ENCODE measurements at regions not wholly inside any gene's neighbourhood (a gene's known extent, or its start where the extent isn't known, plus 50 kb on each side); places are given as distances from the start of the nearest gene placed in this dataset.
"Not testable (repeated sequence)": the region's sequence is repeated elsewhere in the genome, so short reads cannot be mapped to it uniquely, and the experiment has no call there.

DNA sequence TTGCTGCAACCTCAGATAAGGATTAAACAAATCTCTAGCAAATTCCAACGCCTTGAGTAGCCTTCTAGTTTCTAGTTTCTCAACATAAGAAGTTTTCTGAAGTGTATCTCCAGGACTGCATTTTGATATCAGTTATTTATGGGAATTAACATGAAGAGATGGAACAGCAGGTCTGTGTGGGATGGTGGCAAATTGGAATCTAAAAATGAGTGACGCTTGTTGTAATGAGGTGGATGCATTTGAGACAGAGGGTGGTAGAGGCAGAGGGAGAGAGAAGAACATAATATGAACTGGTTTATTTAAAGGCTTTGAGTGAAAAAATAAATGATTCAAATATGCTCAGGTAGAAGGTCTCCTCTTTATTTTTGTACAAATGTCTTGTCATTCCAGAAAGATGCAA is 446.8 kb upstream of the GCFC2 start:
- H3K4me1 ChIP-seq (ENCODE audit: control insufficient read depth, extremely low read depth, insufficient read depth, low read length), result no peaks in the 10 kb centered on the region
- no peaks in the 10 kb centered on the region for H3K79me2 ChIP-seq (ENCODE audit: control insufficient read depth, insufficient read depth, low read length)
- no peaks in the 10 kb centered on the region for H3K27me3 ChIP-seq (ENCODE audit: control insufficient read depth, insufficient read depth, low read length)
- peaks cover 1% of the 10 kb centered on the region for H4K20me1 ChIP-seq (ENCODE audit: control insufficient read depth, extremely low read depth, insufficient read depth, low read length)
- H3K9ac ChIP-seq (ENCODE audit: insufficient read depth, low read length), result no peak overlapping the region
- no peak for DNase-seq (ENCODE audit: low read depth in 2 of 2)
- H3K4me2 ChIP-seq (ENCODE audit: extremely low read depth, insufficient read depth, low read length), result no peak overlapping the region
- no peak overlapping the region for H3K27ac ChIP-seq (ENCODE audit: insufficient read depth, low read length)
- H3K4me3 ChIP-seq (replicated peaks in 1 of 4; ENCODE audit: control extremely low read depth in 1 of 4, insufficient read depth in 1 of 4, low read depth in 3 of 4, low read length in 4 of 4), result no peak overlapping the region
- H2AFZ ChIP-seq (ENCODE audit: low read length), result no peak overlapping the region
- H3K9me3 ChIP-seq (ENCODE audit: control insufficient read depth, insufficient read depth, low read depth, low read length), result no peaks in the 10 kb centered on the region
- no peak for TF ChIP-seq EZH2 (IDR thresholded peaks at IDR 0.05; ENCODE audit: low read length, missing control alignments)
- TF ChIP-seq, protein P1, sequence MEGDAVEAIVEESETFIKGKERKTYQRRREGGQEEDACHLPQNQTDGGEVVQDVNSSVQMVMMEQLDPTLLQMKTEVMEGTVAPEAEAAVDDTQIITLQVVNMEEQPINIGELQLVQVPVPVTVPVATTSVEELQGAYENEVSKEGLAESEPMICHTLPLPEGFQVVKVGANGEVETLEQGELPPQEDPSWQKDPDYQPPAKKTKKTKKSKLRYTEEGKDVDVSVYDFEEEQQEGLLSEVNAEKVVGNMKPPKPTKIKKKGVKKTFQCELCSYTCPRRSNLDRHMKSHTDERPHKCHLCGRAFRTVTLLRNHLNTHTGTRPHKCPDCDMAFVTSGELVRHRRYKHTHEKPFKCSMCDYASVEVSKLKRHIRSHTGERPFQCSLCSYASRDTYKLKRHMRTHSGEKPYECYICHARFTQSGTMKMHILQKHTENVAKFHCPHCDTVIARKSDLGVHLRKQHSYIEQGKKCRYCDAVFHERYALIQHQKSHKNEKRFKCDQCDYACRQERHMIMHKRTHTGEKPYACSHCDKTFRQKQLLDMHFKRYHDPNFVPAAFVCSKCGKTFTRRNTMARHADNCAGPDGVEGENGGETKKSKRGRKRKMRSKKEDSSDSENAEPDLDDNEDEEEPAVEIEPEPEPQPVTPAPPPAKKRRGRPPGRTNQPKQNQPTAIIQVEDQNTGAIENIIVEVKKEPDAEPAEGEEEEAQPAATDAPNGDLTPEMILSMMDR (conservative IDR thresholded peaks at IDR 0.05 in 1 of 2, IDR thresholded peaks at IDR 0.05 in 1 of 2; ENCODE audit: low read depth in 1 of 2, low read length in 2 of 2), result no peak
- H3K36me3 ChIP-seq (ENCODE audit: control insufficient read depth, insufficient read depth, low read length), result no peaks in the 10 kb centered on the region

DNA sequence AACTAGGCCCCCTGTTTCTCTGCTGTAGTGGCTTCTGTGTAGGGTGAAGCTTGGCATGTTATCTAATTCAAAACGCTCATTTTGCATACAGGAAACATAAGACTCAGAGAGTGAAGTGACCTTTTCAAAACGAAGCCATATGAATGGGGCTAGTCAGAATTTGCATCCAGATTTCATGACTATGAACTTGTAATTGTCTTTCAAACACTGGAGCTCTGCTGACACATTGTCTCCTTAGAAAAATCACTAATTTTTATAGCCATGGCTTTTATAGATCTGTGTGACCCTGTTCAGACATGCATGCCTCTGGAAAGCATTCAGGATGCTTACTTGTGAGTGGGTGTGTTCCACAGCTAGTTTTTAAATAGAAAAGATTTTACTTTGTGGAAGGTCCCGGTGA is 444.3 kb upstream of the GCFC2 start:
- Histone ChIP-seq H3K9ac (ENCODE audit: insufficient read depth, low read length) (no peak overlapping the region), H3K4me3 (replicated peaks in 1 of 4; ENCODE audit: control extremely low read depth in 1 of 4, insufficient read depth in 1 of 4, low read depth in 3 of 4, low read length in 4 of 4) (no peak overlapping the region), H4K20me1 (ENCODE audit: control insufficient read depth, extremely low read depth, insufficient read depth, low read length) (peaks cover 1% of the 10 kb centered on the region), H3K27ac (ENCODE audit: insufficient read depth, low read length) (no peak overlapping the region), H3K4me1 (ENCODE audit: control insufficient read depth, extremely low read depth, insufficient read depth, low read length) (no peaks in the 10 kb centered on the region), H3K27me3 (ENCODE audit: control insufficient read depth, insufficient read depth, low read length) (no peaks in the 10 kb centered on the region), H3K79me2 (ENCODE audit: control insufficient read depth, insufficient read depth, low read length) (no peaks in the 10 kb centered on the region), H3K4me2 (ENCODE audit: extremely low read depth, insufficient read depth, low read length) (no peak overlapping the region), H2AFZ (ENCODE audit: low read length) (no peak overlapping the region), H3K9me3 (ENCODE audit: control insufficient read depth, insufficient read depth, low read depth, low read length) (no peaks in the 10 kb centered on the region), H3K36me3 (ENCODE audit: control insufficient read depth, insufficient read depth, low read length) (no peaks in the 10 kb centered on the region)
- DNase-seq (ENCODE audit: low read depth in 2 of 2), result no peak
- TF ChIP-seq, protein P1 (conservative IDR thresholded peaks at IDR 0.05 in 1 of 2, IDR thresholded peaks at IDR 0.05 in 1 of 2; ENCODE audit: low read depth in 1 of 2, low read length in 2 of 2), result no peak
- TF ChIP-seq EZH2 (IDR thresholded peaks at IDR 0.05; ENCODE audit: low read length, missing control alignments), result no peak

DNA sequence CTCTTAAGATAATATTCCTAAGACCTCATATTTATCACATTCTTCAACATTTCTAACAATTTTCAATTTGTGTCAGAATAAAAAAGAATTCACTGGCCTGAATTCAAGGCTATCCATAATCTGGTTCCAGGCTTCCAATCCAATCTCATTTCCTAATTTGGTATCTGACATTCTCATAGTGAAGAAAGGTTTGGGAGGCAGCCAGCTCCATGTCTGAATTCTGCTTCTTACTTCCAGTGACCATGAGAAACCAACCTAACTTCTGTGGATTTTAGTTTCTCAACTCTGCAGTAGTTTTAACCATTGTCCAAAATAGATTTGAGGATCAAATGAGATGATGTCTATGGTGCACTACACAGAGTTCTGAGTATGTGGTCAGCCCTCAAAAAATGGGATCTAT is 439.1 kb upstream of the GCFC2 start:
- TF ChIP-seq, protein P1 (conservative IDR thresholded peaks at IDR 0.05 in 1 of 2, IDR thresholded peaks at IDR 0.05 in 1 of 2; ENCODE audit: low read depth in 1 of 2, low read length in 2 of 2), result no peak
- TF ChIP-seq EZH2 (IDR thresholded peaks at IDR 0.05; ENCODE audit: low read length, missing control alignments), result no peak
- H3K36me3 ChIP-seq (ENCODE audit: control insufficient read depth, insufficient read depth, low read length), result no peaks in the 10 kb centered on the region
- DNase-seq (ENCODE audit: low read depth in 2 of 2), result no peak

DNA sequence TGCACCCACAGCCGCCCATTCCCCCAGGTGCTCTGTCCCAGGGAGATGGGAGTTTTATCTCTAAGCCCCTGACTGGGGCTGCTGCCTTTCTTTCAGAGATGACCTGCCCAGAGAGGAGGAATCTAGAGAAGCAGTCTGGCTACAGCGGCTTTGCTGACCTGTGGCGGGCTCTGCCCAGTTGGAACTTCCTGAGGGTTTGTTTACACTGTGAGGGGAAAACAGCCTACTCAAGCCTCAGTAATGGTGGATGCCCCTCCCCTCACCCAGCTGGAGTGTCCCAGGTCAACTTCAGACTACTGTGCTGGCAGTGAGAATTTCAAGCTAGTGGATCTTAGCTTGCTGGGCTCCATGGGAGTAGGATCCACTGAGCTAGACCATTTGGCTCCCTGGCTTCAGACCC is 428.6 kb upstream of the GCFC2 start:
- not testable (repeated sequence) for H4K20me1 ChIP-seq (ENCODE audit: control insufficient read depth, extremely low read depth, insufficient read depth, low read length); DNase-seq (ENCODE audit: low read depth in 2 of 2); H3K9me3 ChIP-seq (ENCODE audit: control insufficient read depth, insufficient read depth, low read depth, low read length); H3K36me3 ChIP-seq (ENCODE audit: control insufficient read depth, insufficient read depth, low read length); H3K27me3 ChIP-seq (ENCODE audit: control insufficient read depth, insufficient read depth, low read length); H3K79me2 ChIP-seq (ENCODE audit: control insufficient read depth, insufficient read depth, low read length); H2AFZ ChIP-seq (ENCODE audit: low read length); H3K4me2 ChIP-seq (ENCODE audit: extremely low read depth, insufficient read depth, low read length); H3K4me1 ChIP-seq (ENCODE audit: control insufficient read depth, extremely low read depth, insufficient read depth, low read length); H3K9ac ChIP-seq (ENCODE audit: insufficient read depth, low read length); H3K4me3 ChIP-seq (replicated peaks in 1 of 4; ENCODE audit: control extremely low read depth in 1 of 4, insufficient read depth in 1 of 4, low read depth in 3 of 4, low read length in 4 of 4); H3K27ac ChIP-seq (ENCODE audit: insufficient read depth, low read length)

More for the DNA sequence above, 439.1 kb upstream of the GCFC2 start:
- H3K4me3 ChIP-seq (replicated peaks in 1 of 4; ENCODE audit: control extremely low read depth in 1 of 4, insufficient read depth in 1 of 4, low read depth in 3 of 4, low read length in 4 of 4), result no peak overlapping the region
- no peak overlapping the region for H3K9ac ChIP-seq (ENCODE audit: insufficient read depth, low read length)
- no peak overlapping the region for H2AFZ ChIP-seq (ENCODE audit: low read length)
- no peak overlapping the region for H3K27ac ChIP-seq (ENCODE audit: insufficient read depth, low read length)
- H3K27me3 ChIP-seq (ENCODE audit: control insufficient read depth, insufficient read depth, low read length), result no peaks in the 10 kb centered on the region
- no peaks in the 10 kb centered on the region for H4K20me1 ChIP-seq (ENCODE audit: control insufficient read depth, extremely low read depth, insufficient read depth, low read length)
- no peaks in the 10 kb centered on the region for H3K79me2 ChIP-seq (ENCODE audit: control insufficient read depth, insufficient read depth, low read length)
- no peaks in the 10 kb centered on the region for H3K9me3 ChIP-seq (ENCODE audit: control insufficient read depth, insufficient read depth, low read depth, low read length)
- no peaks in the 10 kb centered on the region for H3K4me1 ChIP-seq (ENCODE audit: control insufficient read depth, extremely low read depth, insufficient read depth, low read length)
- H3K4me2 ChIP-seq (ENCODE audit: extremely low read depth, insufficient read depth, low read length), result no peak overlapping the region
